ENCODE measurements at regions not wholly inside any gene's neighbourhood (a gene's known extent, or its start where the extent isn't known, plus 50 kb on each side); places are given as distances from the start of the nearest gene placed in this dataset.

- Histone ChIP-seq H3K4me1 (replicated peaks; ENCODE audit: insufficient read depth) (no peaks in the 10 kb centered on the region), H3K4me2 (no peak overlapping the region), H3K27me3 (ENCODE audit: insufficient read depth, low read depth) (no peaks in the 10 kb centered on the region), H3K36me3 (ENCODE audit: low read depth) (no peaks in the 10 kb centered on the region), H4K20me1 (ENCODE audit: insufficient read depth) (no peaks in the 10 kb centered on the region), H3K9me3 (ENCODE audit: insufficient read depth, low read depth) (no peaks in the 10 kb centered on the region), H3K79me2 (ENCODE audit: low read depth) (no peaks in the 10 kb centered on the region), H3K9me2 (ENCODE audit: insufficient read depth) (no peaks in the 10 kb centered on the region; the same call in 1 of the 2 replicates), H2AFZ (peak overlapping the region; percentile 58; the same call in 1 of the 2 replicates), H3F3A (ENCODE audit: insufficient read depth, low read depth) (no peaks in the 10 kb centered on the region), H3K4me3 (no peak overlapping the region), H3K27ac (no peak overlapping the region)
- no TSS peak for BruUV-seq (replicated peaks)
- TF ChIP-seq EZH2 (IDR thresholded peaks at IDR 0.05; ENCODE audit: low read depth) (no peak), CTCF (conservative IDR thresholded peaks at IDR 0.05) (no peak)
- no peak for DNase-seq
- intact Hi-C loops (cut with micrococcal nuclease; ENCODE audit: unreplicated experiment) = no loop called here
- CTCF ChIA-PET = no interaction called here
- POLR2A ChIA-PET (ENCODE audit: unreplicated experiment) = no interaction called here
These were observed 1276.8 kb upstream of the ADGRB3 start for GRCh38 chr6:67358241-67358640.

GRCh38 chr6:67353861-67354260 is 1281.2 kb upstream of the ADGRB3 start:
- DNase-seq = no peak
- CTCF ChIA-PET = no interaction called here
- POLR2A ChIA-PET (ENCODE audit: unreplicated experiment) = no interaction called here
- BruUV-seq (replicated peaks) = no TSS peak
- Histone ChIP-seq H3K36me3 (ENCODE audit: low read depth) (no peaks in the 10 kb centered on the region), H3K9me2 (ENCODE audit: insufficient read depth) (no peaks in the 10 kb centered on the region), H3K27me3 (ENCODE audit: insufficient read depth, low read depth) (no peaks in the 10 kb centered on the region), H2AFZ (no peak overlapping the region), H3F3A (ENCODE audit: insufficient read depth, low read depth) (no peaks in the 10 kb centered on the region), H4K20me1 (ENCODE audit: insufficient read depth) (no peaks in the 10 kb centered on the region), H3K9me3 (ENCODE audit: insufficient read depth, low read depth) (no peaks in the 10 kb centered on the region), H3K4me2 (no peak overlapping the region), H3K4me3 (no peak overlapping the region), H3K79me2 (ENCODE audit: low read depth) (no peaks in the 10 kb centered on the region), H3K4me1 (replicated peaks; ENCODE audit: insufficient read depth) (no peaks in the 10 kb centered on the region), H3K27ac (no peak overlapping the region)
- no peak for TF ChIP-seq CTCF (conservative IDR thresholded peaks at IDR 0.05)
- TF ChIP-seq EZH2 (IDR thresholded peaks at IDR 0.05; ENCODE audit: low read depth) = no peak
- intact Hi-C loops (cut with micrococcal nuclease; ENCODE audit: unreplicated experiment) = no loop called here

- Histone ChIP-seq H3K36me3 (ENCODE audit: low read depth) (no peaks in the 10 kb centered on the region), H3K79me2 (ENCODE audit: low read depth) (no peaks in the 10 kb centered on the region), H3K9me2 (ENCODE audit: insufficient read depth) (no peaks in the 10 kb centered on the region), H3K4me3 (no peak overlapping the region), H3K4me1 (replicated peaks; ENCODE audit: insufficient read depth) (no peaks in the 10 kb centered on the region), H4K20me1 (ENCODE audit: insufficient read depth) (no peaks in the 10 kb centered on the region), H3F3A (ENCODE audit: insufficient read depth, low read depth) (no peaks in the 10 kb centered on the region), H3K27ac (no peak overlapping the region), H3K4me2 (no peak overlapping the region), H3K27me3 (ENCODE audit: insufficient read depth, low read depth) (no peaks in the 10 kb centered on the region), H2AFZ (no peak overlapping the region), H3K9me3 (ENCODE audit: insufficient read depth, low read depth) (no peaks in the 10 kb centered on the region)
- CTCF ChIA-PET = no interaction called here
- DNase-seq = no peak
- POLR2A ChIA-PET (ENCODE audit: unreplicated experiment) = no interaction called here
- intact Hi-C loops (cut with micrococcal nuclease; ENCODE audit: unreplicated experiment) = no loop called here
- TF ChIP-seq EZH2 (IDR thresholded peaks at IDR 0.05; ENCODE audit: low read depth) (no peak), CTCF (conservative IDR thresholded peaks at IDR 0.05) (no peak)
- BruUV-seq (replicated peaks) = no TSS peak
These were observed 1282.4 kb upstream of the ADGRB3 start for GRCh38 chr6:67352717-67353116.

All from PC-9 (cell line).